H9 (cell line): ENCODE measurements at regions not wholly inside any gene's neighbourhood (a gene's known extent, or its start where the extent isn't known, plus 50 kb on each side); places are given as distances from the start of the nearest gene placed in this dataset.

Experiments used
- DNase-seq: peaks from one replicate; pipeline ENCODE4 v3.0.0-alpha.2; 2017
- H2AFZ ChIP-seq: one replicate; pipeline ENCODE4 v1.6.1; 2013; ENCODE audit warnings: mild to moderate bottlenecking, low read length, control low read depth, moderate library complexity
- H2AK5ac ChIP-seq: 2 replicates; pipeline ENCODE4 v1.6.1; 2013; ENCODE audit warnings: low read length, control low read depth, mixed read lengths; ENCODE audit not compliant: insufficient read length
- H2BK120ac ChIP-seq: one replicate; pipeline ENCODE4 v1.6.1; 2013; ENCODE audit warnings: low read depth, mild to moderate bottlenecking, low read length, control low read depth, inconsistent platforms; ENCODE audit not compliant: poor library complexity, severe bottlenecking
- H2BK12ac ChIP-seq: 2 replicates; pipeline ENCODE4 v1.6.1; 2013; ENCODE audit warnings: low read length, control low read depth, mixed read lengths, low read depth; ENCODE audit not compliant: insufficient read length
- H2BK15ac ChIP-seq: 2 replicates; pipeline ENCODE4 v1.6.1; 2013; ENCODE audit warnings: low read depth, low read length, control low read depth
- H2BK20ac ChIP-seq: one replicate; pipeline ENCODE4 v1.6.1; 2013; ENCODE audit warnings: low read depth, mild to moderate bottlenecking, low read length, control low read depth, inconsistent platforms; ENCODE audit not compliant: poor library complexity, severe bottlenecking
- H2BK5ac ChIP-seq: 2 replicates; pipeline ENCODE4 v1.6.1; 2013; ENCODE audit warnings: low read length, control low read depth, mixed read lengths; ENCODE audit not compliant: insufficient read length
- H3K14ac ChIP-seq: 2 replicates; pipeline ENCODE4 v1.6.1; 2013; ENCODE audit warnings: low read length, control low read depth; ENCODE audit not compliant: insufficient read depth
- H3K18ac ChIP-seq: 2 replicates; pipeline ENCODE4 v1.6.1; 2013; ENCODE audit warnings: low read depth, mild to moderate bottlenecking, mixed read lengths, low read length, control low read depth; ENCODE audit not compliant: insufficient read length
- H3K23ac ChIP-seq: 2 replicates; pipeline ENCODE4 v1.6.1; 2013; ENCODE audit warnings: low read length, control low read depth, mixed read lengths, low read depth; ENCODE audit not compliant: insufficient read length
- H3K23me2 ChIP-seq: 2 replicates; pipeline ENCODE4 v1.6.1; 2013; ENCODE audit warnings: low read depth, mild to moderate bottlenecking, mixed read lengths, low read length, control low read depth; ENCODE audit not compliant: insufficient read length, poor library complexity, severe bottlenecking
- H3K27ac ChIP-seq: 2 replicates; pipeline ENCODE4 v1.5.1; 2013; ENCODE audit warnings: low read length, control low read depth, mixed read lengths, low read depth; ENCODE audit not compliant: insufficient read length
- H3K27me3 ChIP-seq: 2 replicates; pipeline ENCODE4 v1.6.1; 2013; ENCODE audit warnings: low read length, control low read depth, inconsistent platforms; ENCODE audit not compliant: insufficient read depth
- H3K4ac ChIP-seq: 2 replicates; pipeline ENCODE4 v1.6.1; 2013; ENCODE audit warnings: low read depth, mild to moderate bottlenecking, control low read depth, inconsistent platforms, low read length, moderate library complexity
- H3K4me1 ChIP-seq: 2 replicates; pipeline ENCODE4 v1.6.1; 2013; ENCODE audit warnings: low read length, control low read depth, inconsistent platforms; ENCODE audit not compliant: insufficient read depth
- H3K4me2 ChIP-seq: 2 replicates; pipeline ENCODE4 v1.6.1; 2013; ENCODE audit warnings: low read length, control low read depth, mixed read lengths; ENCODE audit not compliant: insufficient read length, insufficient read depth
- H3K56ac ChIP-seq: 2 replicates; pipeline ENCODE4 v1.6.1; 2013; ENCODE audit warnings: low read depth, mild to moderate bottlenecking, mixed read lengths, low read length, control low read depth; ENCODE audit not compliant: insufficient read length
- H3K79me1 ChIP-seq: 2 replicates; pipeline ENCODE4 v1.6.1; 2013; ENCODE audit warnings: low read depth, mild to moderate bottlenecking, moderate library complexity, low read length, control low read depth, inconsistent platforms; ENCODE audit not compliant: insufficient read depth, poor library complexity, severe bottlenecking
- H3K79me2 ChIP-seq: 2 replicates; pipeline ENCODE4 v1.6.1; 2013; ENCODE audit warnings: low read length, control low read depth, inconsistent platforms; ENCODE audit not compliant: insufficient read depth
- H3K9ac ChIP-seq: 2 replicates; pipeline ENCODE4 v1.6.1; 2013; ENCODE audit warnings: low read length, control low read depth, mixed read lengths; ENCODE audit not compliant: insufficient read length; ENCODE audit errors: extremely low read depth
- H3K9me3 ChIP-seq: one replicate; pipeline ENCODE4 v1.6.1; 2013; ENCODE audit warnings: low read depth, low read length, inconsistent platforms; ENCODE audit not compliant: control insufficient read depth
- H3T11ph ChIP-seq: one replicate; pipeline ENCODE4 v1.6.1; 2013; ENCODE audit warnings: mild to moderate bottlenecking, low read length, control low read depth, inconsistent platforms
- H4K20me1 ChIP-seq: one replicate; pipeline ENCODE4 v1.6.1; 2013; ENCODE audit not compliant: control insufficient read depth, insufficient read length, insufficient read depth
- H4K5ac ChIP-seq: 2 replicates; pipeline ENCODE4 v1.6.1; 2013; ENCODE audit warnings: low read depth, mild to moderate bottlenecking, mixed read lengths, low read length, control low read depth; ENCODE audit not compliant: insufficient read length
- H4K8ac ChIP-seq: replicated peaks from 2 replicates; pipeline ENCODE4 v1.6.1; 2013; ENCODE audit warnings: low read length, control low read depth, mixed read lengths, low read depth; ENCODE audit not compliant: insufficient read length
- H4K91ac ChIP-seq: 2 replicates; pipeline ENCODE4 v1.6.1; 2013; ENCODE audit warnings: low read depth, mild to moderate bottlenecking, moderate library complexity, mixed read lengths, low read length, control low read depth; ENCODE audit not compliant: insufficient read length
- H3K27ac Mint-ChIP-seq, 3 experiments: 2 replicates in 2 of 3; 3 replicates in 1 of 3; pipeline ENCODE4 v1.8.0; 2020 to 2021; ENCODE audit warnings: mixed read lengths in 3 of 3, mild to moderate bottlenecking in 1 of 3, moderate library complexity in 1 of 3
- H3K27me3 Mint-ChIP-seq: 2 replicates; pipeline ENCODE4 v1.8.0; 2021; ENCODE audit warnings: low read depth, mild to moderate bottlenecking, moderate library complexity, mixed read lengths
- H3K36me3 Mint-ChIP-seq, 3 experiments: 2 replicates in 2 of 3; 3 replicates in 1 of 3; pipeline ENCODE4 v1.8.0; 2020 to 2021; ENCODE audit warnings: low read depth in 3 of 3, mixed read lengths in 3 of 3; ENCODE audit not compliant: insufficient read depth in 1 of 3
- H3K4me1 Mint-ChIP-seq, 2 experiments: 2 replicates each; pipeline ENCODE4 v1.8.0; 2020; ENCODE audit warnings: mixed read lengths in 2 of 2
- H3K4me3 Mint-ChIP-seq, 2 experiments: 2 replicates in 1 of 2; 3 replicates in 1 of 2; pipeline ENCODE4 v1.8.0; 2020 to 2021; ENCODE audit warnings: mild to moderate bottlenecking in 2 of 2, mixed read lengths in 2 of 2, moderate library complexity in 1 of 2
- H3K9me3 Mint-ChIP-seq, 2 experiments: 2 replicates in 1 of 2; 3 replicates in 1 of 2; pipeline ENCODE4 v1.8.0; 2020; ENCODE audit warnings: mild to moderate bottlenecking in 2 of 2, mixed read lengths in 2 of 2, moderate library complexity in 1 of 2
- CTCF ChIP-seq: fragments of 200-600 bp; sonication (generic); conservative IDR thresholded peaks from 3 replicates; pipeline ENCODE4 v1.8.0; 2021; ENCODE audit warnings: antibody characterized with exemption, mild to moderate bottlenecking
- WGBS: extraction: QIAGEN DNeasy Blood & Tissue Kit; methylation state at CpG from one replicate; pipeline ENCODE4 v1.1.7; 2013; ENCODE audit warnings: missing lambda C conversion rate, low lambda C conversion rate, mixed read lengths; ENCODE audit not compliant: insufficient read length; ENCODE audit errors: extremely low coverage; 5-methylcytosine and 5-hydroxymethylcytosine counted together

GRCh38 chr7:35522697-35523096 lies 172.2 kb downstream of the HERPUD2 start:
- Histone ChIP-seq H3K14ac (no peak overlapping the region), H2BK15ac (no peak overlapping the region), H4K20me1 (no peaks in the 10 kb centered on the region), H3K23me2 (no peaks in the 10 kb centered on the region), H3K4me1 (no peaks in the 10 kb centered on the region), H4K5ac (no peak overlapping the region), H3K23ac (no peak overlapping the region), H2AK5ac (no peak overlapping the region), H3K4ac (no peak overlapping the region), H3K4me2 (no peak overlapping the region), H2BK12ac (no peak overlapping the region), H3K9ac (no peak overlapping the region), H2BK5ac (no peak overlapping the region), H3K27ac (no peak overlapping the region), H2BK120ac (no peak overlapping the region), H3K27me3 (no peaks in the 10 kb centered on the region), H3K18ac (no peak overlapping the region), H3T11ph (no peak overlapping the region), H4K8ac (no peak overlapping the region), H3K56ac (no peak overlapping the region), H2BK20ac (no peak overlapping the region), H3K79me1 (no peaks in the 10 kb centered on the region), H2AFZ (no peak overlapping the region), H3K79me2 (no peaks in the 10 kb centered on the region), H4K91ac (no peak overlapping the region), H3K9me3 (no peaks in the 10 kb centered on the region)
- H3K27ac Mint-ChIP-seq: no peak overlapping the region
- no CpG with 5 or more reads among the region's 5 CpGs for WGBS
- H3K4me1 Mint-ChIP-seq: 0 out of 4 replicates have a peak, but pooled peaks cover 0 to 2% of the 10 kb centered on the region in 2 experiments
- no peaks in the 10 kb centered on the region for H3K36me3 Mint-ChIP-seq
- H3K27me3 Mint-ChIP-seq: peaks cover 26% of the 10 kb centered on the region
- H3K9me3 Mint-ChIP-seq: no peaks in the 10 kb centered on the region
- no peak for TF ChIP-seq CTCF
- DNase-seq: no peak
- no peak overlapping the region for H3K4me3 Mint-ChIP-seq
